NCI-H345 treated with DMSO at 0.1 percent for 48 hours (cell line): ENCODE measurements at regions not wholly inside any gene's neighbourhood (a gene's known extent, or its start where the extent isn't known, plus 50 kb on each side); places are given as distances from the start of the nearest gene placed in this dataset.

Experiments used
- DNase-seq: peaks from one replicate; lab custom pipeline; 2025; ENCODE audit not compliant: unreplicated experiment; lab: John Stamatoyannopoulos, UW

DNA sequence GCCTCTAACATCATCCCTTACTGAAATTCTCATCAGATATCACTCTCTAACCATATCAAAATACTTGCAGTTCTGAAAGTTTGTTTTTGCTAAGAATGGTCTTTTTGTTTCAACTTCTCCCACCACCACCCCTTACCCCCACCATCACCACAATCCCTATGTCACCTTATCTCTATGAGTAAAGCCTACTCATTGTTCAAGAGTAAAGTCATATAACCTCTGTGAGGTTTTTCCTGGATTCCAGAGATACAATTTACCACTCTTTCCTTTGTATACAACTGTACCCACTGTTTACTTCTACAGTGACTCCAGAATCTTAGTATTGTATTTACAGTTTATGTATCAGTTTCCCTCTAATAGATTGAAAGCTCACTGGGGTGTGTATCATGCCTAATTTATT is 158.0 kb upstream of the PCDH10 start:
- no peak for DNase-seq

DNA sequence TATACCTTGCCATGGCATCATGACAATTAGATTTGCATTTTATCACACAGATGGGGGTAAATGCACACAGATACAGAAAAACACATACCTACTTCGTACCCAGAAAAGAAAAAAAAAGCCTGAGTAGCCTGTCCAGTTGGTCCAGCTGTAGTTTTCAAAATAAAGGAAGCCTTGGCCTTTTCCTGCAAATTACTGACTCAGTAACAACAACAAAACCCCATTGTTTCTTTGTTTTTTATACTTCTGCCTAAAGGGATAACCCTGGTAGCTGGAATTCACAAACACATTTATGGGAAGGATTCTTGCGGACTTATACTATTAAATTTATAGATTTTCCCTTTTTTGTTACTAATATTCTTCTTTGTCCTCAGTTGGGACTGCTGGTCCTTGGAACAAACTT is 156.4 kb upstream of the PCDH10 start:
- DNase-seq: no peak

GRCh38 chr4:132998585-132999230 is 150.4 kb upstream of the PCDH10 start:
- no peak for DNase-seq

DNA sequence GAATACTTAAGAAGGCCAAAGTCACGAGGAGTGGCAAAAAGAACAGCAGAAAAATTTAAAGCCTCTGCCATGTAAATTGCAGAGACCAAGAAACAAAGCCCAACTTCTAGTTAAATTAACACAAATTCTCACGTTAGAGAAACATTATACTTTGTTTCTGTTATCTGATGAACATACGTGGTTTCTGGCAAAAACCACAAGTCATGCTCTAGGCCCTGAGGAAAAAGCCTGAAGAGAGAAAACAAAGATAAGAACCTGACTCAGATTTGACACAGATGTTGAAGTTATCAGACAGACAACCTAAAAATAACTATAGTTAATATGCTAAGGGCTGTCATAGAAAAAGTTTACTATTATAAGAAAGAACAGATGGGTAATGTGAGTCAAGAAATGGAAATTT is 149.1 kb upstream of the PCDH10 start:
- no peak for DNase-seq

GRCh38 chr4:133003169-133003568 is 145.9 kb upstream of the PCDH10 start:
- no peak for DNase-seq

GRCh38 chr4:133014473-133015135 is 134.5 kb upstream of the PCDH10 start:
- DNase-seq: no peak

DNA sequence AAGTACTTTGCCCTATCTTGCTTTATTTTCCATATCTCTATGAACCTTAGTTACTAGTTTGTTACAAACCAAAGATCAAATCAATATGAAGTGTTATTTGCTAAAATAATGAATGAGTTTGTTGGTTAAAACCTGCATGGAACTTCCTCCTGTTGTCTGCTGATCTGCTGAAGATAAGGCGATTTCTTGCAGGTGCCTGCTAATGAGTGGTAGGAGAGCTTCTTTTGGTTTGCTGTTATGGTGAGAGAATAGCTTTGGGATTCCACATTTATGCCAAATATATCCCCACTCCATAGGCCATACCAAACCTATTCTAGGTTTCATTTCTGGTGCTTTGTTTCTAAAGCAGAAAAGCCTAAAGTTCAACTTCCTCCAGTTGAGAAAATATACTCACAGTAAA is 103.8 kb upstream of the PCDH10 start:
- DNase-seq: no peak

- no peak for DNase-seq
These were observed 102.9 kb upstream of the PCDH10 start for GRCh38 chr4:133046156-133046555.

GRCh38 chr4:133058701-133059100 is 90.4 kb upstream of the PCDH10 start:
- no peak for DNase-seq

DNA sequence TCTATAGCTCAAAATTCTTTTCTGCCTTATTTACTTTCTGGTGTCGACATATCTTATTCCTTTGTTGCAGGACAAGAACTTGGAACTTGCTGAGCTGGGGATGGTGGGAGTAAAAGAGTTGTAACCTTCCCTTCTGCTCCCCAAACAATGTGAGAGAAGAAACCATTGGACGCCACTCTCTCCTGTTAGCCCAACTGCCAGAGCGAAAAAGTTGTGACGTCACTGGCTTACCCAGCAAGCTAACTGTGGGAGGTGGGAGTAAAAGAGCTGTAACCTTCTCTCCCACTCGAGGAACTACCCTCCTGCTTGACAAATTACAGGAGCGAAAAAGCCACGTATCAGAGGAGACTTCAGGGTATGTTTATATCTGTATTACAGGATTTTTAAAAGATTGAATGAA is 90.0 kb upstream of the PCDH10 start:
- DNase-seq: no peak

GRCh38 chr4:133062851-133063250 is 86.2 kb upstream of the PCDH10 start:
- DNase-seq: no peak

DNA sequence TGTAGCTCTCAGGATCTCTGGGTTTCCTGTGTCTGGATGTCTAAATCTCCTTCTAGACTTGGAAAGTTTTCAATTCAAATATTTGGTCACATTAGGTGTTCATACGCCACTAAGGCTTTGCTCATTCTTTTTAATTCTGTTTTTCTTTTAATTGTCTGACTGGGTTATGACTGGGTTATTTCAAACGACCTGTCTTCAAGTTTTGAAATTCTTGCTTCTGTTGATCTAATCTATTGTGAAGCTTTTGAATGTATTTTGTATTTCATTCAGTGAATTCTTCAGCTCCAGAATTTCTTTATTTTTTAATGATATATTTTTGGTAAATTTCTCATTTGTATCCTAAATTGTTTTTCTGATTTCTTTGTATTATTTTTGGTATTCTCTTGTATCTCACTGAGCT is 81.0 kb upstream of the PCDH10 start:
- DNase-seq: no peak

DNA sequence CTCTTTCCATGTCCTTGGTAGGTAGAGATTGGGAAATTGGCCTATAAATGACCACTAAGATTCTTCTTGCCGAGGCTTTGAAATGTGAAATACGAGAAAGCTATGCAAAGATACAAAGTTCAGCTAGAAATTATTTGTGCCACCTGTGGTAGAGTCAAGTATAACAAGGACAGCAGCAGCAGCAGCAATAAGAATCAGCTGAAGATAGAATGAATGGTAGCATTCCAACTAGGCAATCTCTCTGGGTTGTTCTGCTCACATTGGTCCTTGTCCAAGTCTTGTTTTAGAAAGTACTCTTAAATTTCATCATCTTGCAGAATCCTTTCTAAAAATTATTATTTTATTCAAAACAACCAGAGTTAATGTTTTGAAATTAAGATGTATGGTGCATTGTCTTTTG is 67.8 kb upstream of the PCDH10 start:
- no peak for DNase-seq

- DNase-seq: no peak
These were observed 64.7 kb upstream of the PCDH10 start for GRCh38 chr4:133084421-133084820.

GRCh38 chr4:133095591-133095990 is 53.5 kb upstream of the PCDH10 start:
- DNase-seq: no peak

DNA sequence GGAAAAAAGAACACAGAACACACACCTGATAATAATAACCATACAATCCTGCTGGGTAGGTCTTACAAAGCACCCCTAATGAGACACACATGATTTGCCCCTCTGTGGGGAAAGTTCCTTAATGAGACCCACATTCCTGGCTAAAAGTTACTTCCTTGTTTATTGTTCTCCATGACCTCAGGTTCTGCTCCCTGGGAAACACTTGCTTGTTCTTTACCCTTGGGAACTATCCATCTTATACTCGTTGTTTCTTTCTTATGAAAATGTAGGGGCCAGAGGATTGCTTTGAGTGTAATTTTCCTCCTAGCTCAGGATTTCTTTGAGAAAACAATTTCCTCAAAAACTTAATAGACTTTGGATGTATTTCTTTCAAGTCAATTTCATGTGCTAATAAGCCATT is 52.1 kb upstream of the PCDH10 start:
- DNase-seq: no peak
